ENCODE measurements at regions not wholly inside any gene's neighbourhood (a gene's known extent, or its start where the extent isn't known, plus 50 kb on each side); places are given as distances from the start of the nearest gene placed in this dataset.

DNA sequence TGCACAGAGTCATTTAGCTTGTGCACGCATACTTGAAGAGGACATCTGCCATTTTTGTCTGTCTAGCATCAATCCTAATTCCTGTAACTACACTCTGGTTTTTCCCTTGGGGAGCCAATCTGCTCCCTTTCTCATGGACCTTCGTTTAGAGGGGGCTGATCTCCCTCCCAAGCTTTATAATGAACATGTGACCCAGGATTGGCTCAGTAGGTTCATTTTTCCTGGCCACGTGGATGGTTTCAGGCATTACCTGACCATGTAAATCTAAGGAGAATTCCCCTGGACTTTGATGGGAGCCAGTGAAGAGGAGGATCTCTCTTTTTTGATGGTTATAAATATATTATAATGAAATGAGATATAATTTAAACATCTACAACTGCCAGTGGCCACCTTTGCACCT lies 56.8 kb upstream of the HS3ST2 start:
- Histone ChIP-seq H3K9ac (no peak overlapping the region), H3K79me2 (ENCODE audit: insufficient read depth, low read depth) (no peaks in the 10 kb centered on the region), H3K4me1 (ENCODE audit: low read depth, poor library complexity, severe bottlenecking) (no peaks in the 10 kb centered on the region), H3K27ac (no peak overlapping the region), H4K20me1 (ENCODE audit: insufficient read depth) (no peaks in the 10 kb centered on the region), H3K4me3 (IDR thresholded peaks at IDR 0.05; ENCODE audit: insufficient read depth, low read depth, low read length) (no peak overlapping the region), H3K27me3 (ENCODE audit: insufficient read depth, low read depth) (no peaks in the 10 kb centered on the region), H2AFZ (ENCODE audit: low read depth) (no peak overlapping the region), H3K36me3 (ENCODE audit: insufficient read depth) (no peaks in the 10 kb centered on the region), H3K4me2 (no peak overlapping the region)
- TF ChIP-seq, protein P1, sequence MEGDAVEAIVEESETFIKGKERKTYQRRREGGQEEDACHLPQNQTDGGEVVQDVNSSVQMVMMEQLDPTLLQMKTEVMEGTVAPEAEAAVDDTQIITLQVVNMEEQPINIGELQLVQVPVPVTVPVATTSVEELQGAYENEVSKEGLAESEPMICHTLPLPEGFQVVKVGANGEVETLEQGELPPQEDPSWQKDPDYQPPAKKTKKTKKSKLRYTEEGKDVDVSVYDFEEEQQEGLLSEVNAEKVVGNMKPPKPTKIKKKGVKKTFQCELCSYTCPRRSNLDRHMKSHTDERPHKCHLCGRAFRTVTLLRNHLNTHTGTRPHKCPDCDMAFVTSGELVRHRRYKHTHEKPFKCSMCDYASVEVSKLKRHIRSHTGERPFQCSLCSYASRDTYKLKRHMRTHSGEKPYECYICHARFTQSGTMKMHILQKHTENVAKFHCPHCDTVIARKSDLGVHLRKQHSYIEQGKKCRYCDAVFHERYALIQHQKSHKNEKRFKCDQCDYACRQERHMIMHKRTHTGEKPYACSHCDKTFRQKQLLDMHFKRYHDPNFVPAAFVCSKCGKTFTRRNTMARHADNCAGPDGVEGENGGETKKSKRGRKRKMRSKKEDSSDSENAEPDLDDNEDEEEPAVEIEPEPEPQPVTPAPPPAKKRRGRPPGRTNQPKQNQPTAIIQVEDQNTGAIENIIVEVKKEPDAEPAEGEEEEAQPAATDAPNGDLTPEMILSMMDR (conservative IDR thresholded peaks at IDR 0.05; ENCODE audit: low read depth, low read length), result no peak

DNA sequence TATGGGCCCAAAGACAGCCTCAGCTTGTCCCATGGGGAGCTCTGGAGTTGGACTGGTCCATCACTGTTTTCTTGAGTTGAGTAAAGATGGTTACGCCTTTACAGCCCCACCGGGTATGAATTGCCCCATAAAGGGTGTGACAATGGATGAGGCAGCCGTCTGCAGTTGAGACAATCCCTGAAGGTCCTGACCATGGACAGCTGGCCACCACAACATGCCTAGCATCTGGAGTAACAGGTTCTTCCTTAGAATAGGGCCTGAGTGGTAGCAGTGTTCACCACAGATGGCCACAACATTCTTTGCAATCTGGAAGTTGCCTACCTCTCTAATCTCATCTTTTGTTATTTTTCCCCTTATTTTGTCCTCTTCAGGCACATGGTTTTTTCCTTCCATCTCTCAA lies 51.5 kb upstream of the HS3ST2 start:
- H4K20me1 ChIP-seq (ENCODE audit: insufficient read depth), result no peaks in the 10 kb centered on the region
- no peak overlapping the region for H3K27ac ChIP-seq
- TF ChIP-seq, protein P1 (conservative IDR thresholded peaks at IDR 0.05; ENCODE audit: low read depth, low read length), result no peak
- no peak overlapping the region for H2AFZ ChIP-seq (ENCODE audit: low read depth)
- no peak overlapping the region for H3K4me2 ChIP-seq
- no peaks in the 10 kb centered on the region for H3K4me1 ChIP-seq (ENCODE audit: low read depth, poor library complexity, severe bottlenecking)
- no peaks in the 10 kb centered on the region for H3K79me2 ChIP-seq (ENCODE audit: insufficient read depth, low read depth)
- no peak overlapping the region for H3K4me3 ChIP-seq (IDR thresholded peaks at IDR 0.05; ENCODE audit: insufficient read depth, low read depth, low read length)
- no peak overlapping the region for H3K9ac ChIP-seq
- H3K27me3 ChIP-seq (ENCODE audit: insufficient read depth, low read depth), result no peaks in the 10 kb centered on the region
- H3K36me3 ChIP-seq (ENCODE audit: insufficient read depth), result no peaks in the 10 kb centered on the region

DNA sequence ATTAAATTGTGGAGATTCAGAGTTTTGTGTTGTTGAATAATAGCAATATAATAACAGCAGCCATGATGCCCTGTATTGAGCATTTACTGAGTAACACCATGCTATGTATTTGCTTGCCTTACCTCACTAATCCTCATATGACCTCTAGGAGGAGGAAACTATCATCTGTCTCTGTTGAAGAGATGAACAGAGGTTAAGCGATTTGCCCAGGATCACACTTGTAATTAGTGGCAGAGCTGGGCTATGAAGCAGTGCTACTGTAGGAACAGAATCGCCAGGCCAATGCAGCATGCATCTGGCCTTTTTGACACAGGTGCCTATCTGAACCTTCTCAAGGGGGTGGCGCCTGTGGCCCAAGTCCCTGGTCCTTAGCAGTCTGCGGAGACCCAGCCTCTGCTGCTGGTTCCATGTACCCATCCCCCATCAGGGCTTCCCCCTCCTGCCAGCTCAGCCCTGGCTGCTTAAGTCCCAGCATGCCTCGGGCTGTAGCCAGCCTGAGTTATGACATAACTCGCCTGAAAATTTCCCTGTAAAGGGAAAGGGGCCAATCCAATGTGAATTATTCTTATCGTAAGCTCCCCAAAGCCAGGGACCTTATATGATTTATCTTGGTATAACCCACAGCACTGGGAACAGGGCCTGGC lies 50.4 kb upstream of the HS3ST2 start:
- Histone ChIP-seq H4K20me1 (ENCODE audit: insufficient read depth) (no peaks in the 10 kb centered on the region), H3K79me2 (ENCODE audit: insufficient read depth, low read depth) (no peaks in the 10 kb centered on the region), H3K9ac (no peak overlapping the region), H3K27me3 (ENCODE audit: insufficient read depth, low read depth) (no peaks in the 10 kb centered on the region), H3K4me3 (IDR thresholded peaks at IDR 0.05; ENCODE audit: insufficient read depth, low read depth, low read length) (no peak overlapping the region), H3K27ac (no peak overlapping the region), H2AFZ (ENCODE audit: low read depth) (no peak overlapping the region), H3K36me3 (ENCODE audit: insufficient read depth) (no peaks in the 10 kb centered on the region), H3K4me1 (ENCODE audit: low read depth, poor library complexity, severe bottlenecking) (no peaks in the 10 kb centered on the region), H3K4me2 (no peak overlapping the region)
- TF ChIP-seq, protein P1 (conservative IDR thresholded peaks at IDR 0.05; ENCODE audit: low read depth, low read length), result no peak

Data from KMS-11 (cell line).